Suprapubic skin (tissue), 3 donors: ENCODE measurements at regions not wholly inside any gene's neighbourhood (a gene's known extent, or its start where the extent isn't known, plus 50 kb on each side); places are given as distances from the start of the nearest gene placed in this dataset.

Source experiments
- CTCF ChIP-seq, 2 donors: fragments of 200-600 bp in 1 of 2; fragments of 450-650 bp in 1 of 2; sonication (generic) in 1 of 2; IDR thresholded peaks; one replicate each; pipeline ENCODE4 v1.5.1; 2016 to 2019; ENCODE audit warnings: antibody characterized with exemption in 2 of 2, mild to moderate bottlenecking in 1 of 2, moderate library complexity in 1 of 2
- POLR2AphosphoS5 ChIP-seq, 3 donors: sonication (generic); formaldehyde crosslinking; IDR thresholded peaks; one replicate each; pipeline ENCODE4 v1.6.1; 2017; ENCODE audit warnings: antibody characterized with exemption in 3 of 3

- peak in 1 of 2 donors; percentile 5 for TF ChIP-seq CTCF (IDR thresholded peaks at IDR 0.05)
- no peak for TF ChIP-seq POLR2AphosphoS5 (IDR thresholded peaks at IDR 0.05)
Observed at GRCh38 chr5:74943905-74944304, 77.7 kb upstream of the FAM169A start.
